MM.1S (cell line): ENCODE measurements at regions not wholly inside any gene's neighbourhood (a gene's known extent, or its start where the extent isn't known, plus 50 kb on each side); places are given as distances from the start of the nearest gene placed in this dataset.

Source experiments
- DNase-seq: peaks from one replicate; pipeline ENCODE4 v3.0.0-alpha.2; 2015
- H2AFZ ChIP-seq: fragments of 300-600 bp; sonication (generic); 2 replicates; pipeline ENCODE4 v1.6.0; 2016; ENCODE audit warnings: antibody characterized with exemption, low read length
- H3F3A ChIP-seq: fragments of 300-600 bp; sonication (generic); 2 replicates; pipeline ENCODE4 v1.6.1; 2016; ENCODE audit warnings: mild to moderate bottlenecking, antibody characterized with exemption, low read length, moderate library complexity, mixed read lengths; ENCODE audit not compliant: insufficient read depth
- H3K27ac ChIP-seq: fragments of 300-600 bp; sonication (generic); 2 replicates; pipeline ENCODE4 v1.5.1; 2016; ENCODE audit warnings: mild to moderate bottlenecking, low read length
- H3K27me3 ChIP-seq: fragments of 300-600 bp; sonication (generic); replicated peaks from 2 replicates; pipeline ENCODE4 v1.6.0; 2016; ENCODE audit warnings: low read length; ENCODE audit not compliant: insufficient read depth
- H3K36me3 ChIP-seq: fragments of 300-600 bp; sonication (generic); replicated peaks from 2 replicates; pipeline ENCODE4 v1.6.1; 2016; ENCODE audit warnings: mild to moderate bottlenecking, low read length, mixed read lengths; ENCODE audit not compliant: insufficient read depth
- H3K4me1 ChIP-seq: fragments of 300-600 bp; sonication (generic); 2 replicates; pipeline ENCODE4 v1.6.1; 2016; ENCODE audit warnings: low read length, mixed read lengths
- H3K4me2 ChIP-seq: fragments of 300-600 bp; sonication (generic); 2 replicates; pipeline ENCODE4 v1.6.0; 2016; ENCODE audit warnings: low read depth, low read length
- H3K4me3 ChIP-seq: fragments of 300-600 bp; sonication (generic); 2 replicates; pipeline ENCODE4 v1.5.1; 2016; ENCODE audit warnings: low read length, mixed read lengths
- H3K79me2 ChIP-seq: fragments of 300-600 bp; sonication (generic); 2 replicates; pipeline ENCODE4 v1.6.1; 2016; ENCODE audit warnings: mixed run types, low read length, mixed read lengths
- H3K9ac ChIP-seq: fragments of 300-600 bp; sonication (generic); 2 replicates; pipeline ENCODE4 v1.6.1; 2016; ENCODE audit warnings: low read length, mixed read lengths
- H3K9me2 ChIP-seq: fragments of 300-600 bp; sonication (generic); replicated peaks from 2 replicates; pipeline ENCODE4 v1.6.1; 2016; ENCODE audit warnings: mild to moderate bottlenecking, low read length, mixed read lengths; ENCODE audit not compliant: insufficient read depth
- H3K9me3 ChIP-seq: fragments of 300-600 bp; sonication (generic); replicated peaks from 2 replicates; pipeline ENCODE4 v1.6.1; 2016; ENCODE audit warnings: mild to moderate bottlenecking, low read length, mixed read lengths; ENCODE audit not compliant: insufficient read depth
- H4K20me1 ChIP-seq: fragments of 300-600 bp; sonication (generic); 2 replicates; pipeline ENCODE4 v1.6.1; 2016; ENCODE audit warnings: mild to moderate bottlenecking, low read length, moderate library complexity, mixed read lengths; ENCODE audit not compliant: insufficient read depth
- CTCF ChIP-seq: fragments of 300-600 bp; sonication (generic); IDR thresholded peaks from 2 replicates; pipeline ENCODE4 v1.5.1; 2016; ENCODE audit warnings: antibody characterized with exemption, low read length, mixed read lengths
- EZH2 ChIP-seq: fragments of 300-600 bp; sonication (generic); optimal IDR thresholded peaks from 2 replicates; pipeline ENCODE3; 2017; ENCODE audit warnings: low read depth, mild to moderate bottlenecking, antibody characterized with exemption, low read length, mixed read lengths
- EZH2phosphoT487 ChIP-seq: fragments of 300-600 bp; sonication (generic); IDR thresholded peaks from 2 replicates; pipeline ENCODE4 v1.6.1; 2018; ENCODE audit warnings: antibody characterized with exemption, low read length

- TF ChIP-seq EZH2 (no peak), CTCF (no peak), EZH2phosphoT487 (no peak)
- H2AFZ ChIP-seq = no peak overlapping the region
- H3F3A ChIP-seq = peaks cover 16% of the 10 kb centered on the region
- no peak for DNase-seq
- H3K27me3 ChIP-seq = no peaks in the 10 kb centered on the region
- H3K4me1 ChIP-seq = peaks cover 11% of the 10 kb centered on the region; the same call in 1 of the 2 replicates
- no peaks in the 10 kb centered on the region for H4K20me1 ChIP-seq
- H3K79me2 ChIP-seq = peaks cover 5% of the 10 kb centered on the region
- H3K9ac ChIP-seq = peak overlapping the region; percentile 89; the same call in 1 of the 2 replicates
- H3K9me3 ChIP-seq = no peaks in the 10 kb centered on the region
- peak overlapping the region; percentile 98; the same call in 1 of the 2 replicates for H3K27ac ChIP-seq
- H3K36me3 ChIP-seq = no peaks in the 10 kb centered on the region
- H3K9me2 ChIP-seq = no peaks in the 10 kb centered on the region
- no peak overlapping the region for H3K4me3 ChIP-seq
- H3K4me2 ChIP-seq = peak overlapping the region; percentile 80
Observed at GRCh38 chr6:151689499-151690201, 117.8 kb upstream of the ESR1 start.

- Histone ChIP-seq H3K9me2 (no peaks in the 10 kb centered on the region), H4K20me1 (no peaks in the 10 kb centered on the region), H3K36me3 (no peaks in the 10 kb centered on the region), H3K79me2 (peaks cover 5% of the 10 kb centered on the region), H3K27ac (peak overlapping the region; percentile 98), H2AFZ (peak overlapping the region; percentile 39; the same call in 1 of the 2 replicates), H3K27me3 (no peaks in the 10 kb centered on the region), H3K9me3 (no peaks in the 10 kb centered on the region), H3F3A (peaks cover 16% of the 10 kb centered on the region), H3K4me3 (peak overlapping the region; percentile 61), H3K9ac (peak overlapping the region; percentile 89), H3K4me2 (peak overlapping the region; percentile 80), H3K4me1 (peaks cover 11% of the 10 kb centered on the region; the same call in 1 of the 2 replicates)
- TF ChIP-seq CTCF (peak; percentile 38), EZH2phosphoT487 (no peak)
- peak; percentile 65 for DNase-seq
Observed at GRCh38 chr6:151690303-151690702, 117.2 kb upstream of the ESR1 start.

GRCh38 chr6:151690768-151691562 is 116.5 kb upstream of the ESR1 start:
- peak overlapping the region; percentile 61 for H3K4me3 ChIP-seq
- peaks cover 16% of the 10 kb centered on the region for H3F3A ChIP-seq
- TF ChIP-seq EZH2 = no peak
- no peak for TF ChIP-seq EZH2phosphoT487
- TF ChIP-seq CTCF = no peak
- H3K36me3 ChIP-seq = no peaks in the 10 kb centered on the region
- H3K27me3 ChIP-seq = no peaks in the 10 kb centered on the region
- H3K9me3 ChIP-seq = no peaks in the 10 kb centered on the region
- no peaks in the 10 kb centered on the region for H4K20me1 ChIP-seq
- peak overlapping the region; percentile 39; the same call in 1 of the 2 replicates for H2AFZ ChIP-seq
- H3K9me2 ChIP-seq = no peaks in the 10 kb centered on the region
- peak overlapping the region; percentile 98 for H3K27ac ChIP-seq
- H3K9ac ChIP-seq = peak overlapping the region; percentile 89
- peaks cover 5% of the 10 kb centered on the region for H3K79me2 ChIP-seq
- peak; percentile 72 for DNase-seq
- H3K4me1 ChIP-seq = peaks cover 11% of the 10 kb centered on the region; the same call in 1 of the 2 replicates
- peak overlapping the region; percentile 80 for H3K4me2 ChIP-seq
